ENCODE measurements at regions not wholly inside any gene's neighbourhood (a gene's known extent, or its start where the extent isn't known, plus 50 kb on each side); places are given as distances from the start of the nearest gene placed in this dataset.

- BruUV-seq (replicated peaks): no TSS peak
Observed at GRCh38 chr3:115388811-115389210, 234.5 kb upstream of the GAP43 start.

GRCh38 chr3:115396801-115397200 lies 226.5 kb upstream of the GAP43 start:
- H3K4me3 Mint-ChIP-seq (ENCODE audit: unreplicated experiment): no peak overlapping the region
- no peak overlapping the region for H3K27ac Mint-ChIP-seq (ENCODE audit: unreplicated experiment)
- no peaks in the 10 kb centered on the region for H3K9me3 ChIP-seq
- H3K36me3 Mint-ChIP-seq (ENCODE audit: insufficient read depth, unreplicated experiment): no peaks in the 10 kb centered on the region
- BruUV-seq (replicated peaks): no TSS peak
- no peak for TF ChIP-seq CTCF (IDR thresholded peaks at IDR 0.05; ENCODE audit: insufficient read depth in 1 of 2, low read depth in 1 of 2, low read length in 1 of 2, severe bottlenecking in 1 of 2, unreplicated experiment in 1 of 2)
- no peaks in the 10 kb centered on the region for H3K9me3 Mint-ChIP-seq (ENCODE audit: unreplicated experiment)
- ChIA-PET CTCF (no interaction called here), POLR2A (no interaction called here)
- peaks cover 4% of the 10 kb centered on the region for H3K27me3 Mint-ChIP-seq (ENCODE audit: insufficient read depth, unreplicated experiment)
- no peak overlapping the region for H3K4me3 ChIP-seq (ENCODE audit: low read depth, low read length)
- no peaks in the 10 kb centered on the region for H3K36me3 ChIP-seq (ENCODE audit: control insufficient read depth, insufficient read depth, low read length)
- intact Hi-C loops (cut with micrococcal nuclease; ENCODE audit: unreplicated experiment): no loop called here
- no peak for DNase-seq
- H3K4me1 ChIP-seq: no peaks in the 10 kb centered on the region
- H3K4me1 Mint-ChIP-seq (ENCODE audit: low read depth, unreplicated experiment): no peaks in the 10 kb centered on the region
- no peaks in the 10 kb centered on the region for H3K27me3 ChIP-seq (replicated peaks; ENCODE audit: control insufficient read depth, insufficient read depth, low read length)

More at GRCh38 chr3:115388811-115389210, 234.5 kb upstream of the GAP43 start:
- ChIA-PET CTCF (no interaction called here), POLR2A (no interaction called here)
- H3K9me3 Mint-ChIP-seq (ENCODE audit: unreplicated experiment): no peaks in the 10 kb centered on the region
- intact Hi-C loops (cut with micrococcal nuclease; ENCODE audit: unreplicated experiment): no loop called here
- H3K27me3 ChIP-seq (replicated peaks; ENCODE audit: control insufficient read depth, insufficient read depth, low read length): no peaks in the 10 kb centered on the region
- no peak for TF ChIP-seq CTCF (IDR thresholded peaks at IDR 0.05; ENCODE audit: insufficient read depth in 1 of 2, low read depth in 1 of 2, low read length in 1 of 2, severe bottlenecking in 1 of 2, unreplicated experiment in 1 of 2)
- H3K27me3 Mint-ChIP-seq (ENCODE audit: insufficient read depth, unreplicated experiment): peaks cover 18% of the 10 kb centered on the region
- no peaks in the 10 kb centered on the region for H3K4me1 ChIP-seq
- no peak overlapping the region for H3K4me3 Mint-ChIP-seq (ENCODE audit: unreplicated experiment)
- no peaks in the 10 kb centered on the region for H3K36me3 Mint-ChIP-seq (ENCODE audit: insufficient read depth, unreplicated experiment)
- no peaks in the 10 kb centered on the region for H3K9me3 ChIP-seq
- H3K27ac Mint-ChIP-seq (ENCODE audit: unreplicated experiment): no peak overlapping the region
- H3K4me1 Mint-ChIP-seq (ENCODE audit: low read depth, unreplicated experiment): no peaks in the 10 kb centered on the region
- no peaks in the 10 kb centered on the region for H3K36me3 ChIP-seq (ENCODE audit: control insufficient read depth, insufficient read depth, low read length)
- no peak overlapping the region for H3K4me3 ChIP-seq (ENCODE audit: low read depth, low read length)
- DNase-seq: no peak

- no peak for DNase-seq
- BruUV-seq (replicated peaks): no TSS peak
- Mint-ChIP-seq H3K27ac (ENCODE audit: unreplicated experiment) (no peak overlapping the region), H3K4me3 (ENCODE audit: unreplicated experiment) (no peak overlapping the region), H3K27me3 (ENCODE audit: insufficient read depth, unreplicated experiment) (no peaks in the 10 kb centered on the region), H3K4me1 (ENCODE audit: low read depth, unreplicated experiment) (no peaks in the 10 kb centered on the region), H3K36me3 (ENCODE audit: insufficient read depth, unreplicated experiment) (no peaks in the 10 kb centered on the region), H3K9me3 (ENCODE audit: unreplicated experiment) (no peaks in the 10 kb centered on the region)
- intact Hi-C loops (cut with micrococcal nuclease; ENCODE audit: unreplicated experiment): no loop called here
- no peaks in the 10 kb centered on the region for H3K9me3 ChIP-seq
- no peak overlapping the region for H3K4me3 ChIP-seq (ENCODE audit: low read depth, low read length)
- no peaks in the 10 kb centered on the region for H3K36me3 ChIP-seq (ENCODE audit: control insufficient read depth, insufficient read depth, low read length)
- ChIA-PET POLR2A (no interaction called here), CTCF (no interaction called here)
- H3K4me1 ChIP-seq: no peaks in the 10 kb centered on the region
- TF ChIP-seq CTCF (IDR thresholded peaks at IDR 0.05; ENCODE audit: insufficient read depth in 1 of 2, low read depth in 1 of 2, low read length in 1 of 2, severe bottlenecking in 1 of 2, unreplicated experiment in 1 of 2): no peak
- no peaks in the 10 kb centered on the region for H3K27me3 ChIP-seq (replicated peaks; ENCODE audit: control insufficient read depth, insufficient read depth, low read length)
Observed at GRCh38 chr3:115397433-115397832, 225.9 kb upstream of the GAP43 start.
